ENCODE measurements at regions not wholly inside any gene's neighbourhood (a gene's known extent, or its start where the extent isn't known, plus 50 kb on each side); places are given as distances from the start of the nearest gene placed in this dataset.

DNA sequence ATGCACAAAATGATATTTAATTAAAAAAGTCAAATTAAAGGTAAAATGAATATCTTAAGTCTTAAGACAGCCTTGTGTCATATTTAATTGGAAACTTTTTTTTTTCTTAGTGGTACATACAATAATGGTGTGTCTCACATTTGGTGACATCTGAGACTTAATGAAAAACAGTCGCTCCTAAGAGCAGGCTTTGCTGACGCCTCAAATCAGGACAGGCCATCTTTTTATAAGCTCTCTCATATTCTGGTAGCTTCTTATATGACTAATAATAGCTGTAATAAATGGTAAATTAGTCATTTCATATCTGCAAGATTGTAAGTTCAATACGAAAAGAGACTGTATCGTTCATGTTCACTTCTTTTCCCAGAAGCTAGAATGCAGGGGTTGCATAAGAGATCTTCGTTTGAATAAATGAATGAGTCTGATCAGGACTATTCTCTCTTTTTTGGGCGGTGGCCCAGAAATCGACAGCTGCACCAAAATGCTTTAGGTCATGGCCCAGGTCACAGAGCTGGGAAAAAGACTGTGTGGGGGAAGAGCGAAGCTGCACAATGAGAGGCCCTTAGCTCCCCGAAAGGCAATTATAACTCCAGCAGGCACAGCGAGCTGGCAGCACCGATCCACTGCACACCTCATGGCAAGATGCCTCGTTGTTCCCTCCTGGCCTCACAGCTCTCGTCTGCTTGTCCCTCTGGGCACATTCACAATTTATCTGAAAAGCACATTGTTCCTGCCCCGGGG is 69.4 kb downstream of the NRN1 start:
- TF ChIP-seq, protein P1, sequence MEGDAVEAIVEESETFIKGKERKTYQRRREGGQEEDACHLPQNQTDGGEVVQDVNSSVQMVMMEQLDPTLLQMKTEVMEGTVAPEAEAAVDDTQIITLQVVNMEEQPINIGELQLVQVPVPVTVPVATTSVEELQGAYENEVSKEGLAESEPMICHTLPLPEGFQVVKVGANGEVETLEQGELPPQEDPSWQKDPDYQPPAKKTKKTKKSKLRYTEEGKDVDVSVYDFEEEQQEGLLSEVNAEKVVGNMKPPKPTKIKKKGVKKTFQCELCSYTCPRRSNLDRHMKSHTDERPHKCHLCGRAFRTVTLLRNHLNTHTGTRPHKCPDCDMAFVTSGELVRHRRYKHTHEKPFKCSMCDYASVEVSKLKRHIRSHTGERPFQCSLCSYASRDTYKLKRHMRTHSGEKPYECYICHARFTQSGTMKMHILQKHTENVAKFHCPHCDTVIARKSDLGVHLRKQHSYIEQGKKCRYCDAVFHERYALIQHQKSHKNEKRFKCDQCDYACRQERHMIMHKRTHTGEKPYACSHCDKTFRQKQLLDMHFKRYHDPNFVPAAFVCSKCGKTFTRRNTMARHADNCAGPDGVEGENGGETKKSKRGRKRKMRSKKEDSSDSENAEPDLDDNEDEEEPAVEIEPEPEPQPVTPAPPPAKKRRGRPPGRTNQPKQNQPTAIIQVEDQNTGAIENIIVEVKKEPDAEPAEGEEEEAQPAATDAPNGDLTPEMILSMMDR (IDR thresholded peaks at IDR 0.05; ENCODE audit: low read depth, low read length, missing control alignments): no peak
- H3K4me3 ChIP-seq (ENCODE audit: low read depth, low read length): no peak overlapping the region
- DNase-seq (ENCODE audit: low read depth): no peak

DNA sequence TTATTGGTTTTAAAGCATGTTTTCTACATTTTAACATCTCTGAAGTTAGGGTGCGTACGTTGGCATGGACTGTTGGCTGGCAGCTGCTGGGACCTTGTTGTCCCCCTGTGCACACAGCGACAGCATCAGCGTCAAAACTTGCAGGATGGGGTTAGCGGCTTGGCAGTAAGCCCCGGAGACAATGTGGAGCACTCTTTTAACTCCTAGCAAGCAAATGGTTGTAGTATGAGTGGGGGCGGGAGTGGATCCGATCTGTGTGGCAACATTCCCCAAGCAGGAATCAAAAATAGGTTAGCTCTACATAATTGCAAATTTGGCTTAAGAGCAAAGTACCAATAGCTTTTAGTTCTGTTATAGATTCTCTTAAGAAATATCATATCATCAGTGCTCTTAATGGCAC is 70.1 kb downstream of the NRN1 start:
- TF ChIP-seq, protein P1 (IDR thresholded peaks at IDR 0.05; ENCODE audit: low read depth, low read length, missing control alignments): no peak
- no peak overlapping the region for H3K4me3 ChIP-seq (ENCODE audit: low read depth, low read length)
- DNase-seq (ENCODE audit: low read depth): no peak

GRCh38 chr6:5936140-5936539 is 70.6 kb downstream of the NRN1 start:
- DNase-seq (ENCODE audit: low read depth): no peak

DNA sequence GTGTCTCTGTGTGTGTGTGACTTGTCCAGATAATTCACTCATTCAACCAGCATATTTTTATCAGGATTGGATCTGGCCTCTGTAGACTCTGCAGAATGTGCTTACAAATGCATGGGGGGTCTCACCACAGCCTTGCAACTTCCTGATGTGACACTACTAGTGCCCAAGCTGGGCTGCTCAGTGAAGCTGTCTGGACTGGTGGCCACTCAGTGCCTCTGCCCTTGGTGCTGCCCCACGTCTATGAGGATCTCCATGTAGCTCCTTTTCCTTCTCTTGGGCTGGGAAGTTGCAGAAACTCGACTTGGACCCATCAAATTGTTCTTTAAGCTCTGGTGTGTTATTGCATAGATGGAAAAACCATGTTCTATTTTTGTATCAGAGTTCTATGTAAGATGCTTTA is 75.8 kb downstream of the NRN1 start:
- DNase-seq (ENCODE audit: low read depth): no peak
- TF ChIP-seq, protein P1 (IDR thresholded peaks at IDR 0.05; ENCODE audit: low read depth, low read length, missing control alignments): no peak
- H3K4me3 ChIP-seq (ENCODE audit: low read depth, low read length): no peak overlapping the region

More at GRCh38 chr6:5936140-5936539, 70.6 kb downstream of the NRN1 start:
- TF ChIP-seq, protein P1 (IDR thresholded peaks at IDR 0.05; ENCODE audit: low read depth, low read length, missing control alignments): no peak
- no peak overlapping the region for H3K4me3 ChIP-seq (ENCODE audit: low read depth, low read length)

DNA sequence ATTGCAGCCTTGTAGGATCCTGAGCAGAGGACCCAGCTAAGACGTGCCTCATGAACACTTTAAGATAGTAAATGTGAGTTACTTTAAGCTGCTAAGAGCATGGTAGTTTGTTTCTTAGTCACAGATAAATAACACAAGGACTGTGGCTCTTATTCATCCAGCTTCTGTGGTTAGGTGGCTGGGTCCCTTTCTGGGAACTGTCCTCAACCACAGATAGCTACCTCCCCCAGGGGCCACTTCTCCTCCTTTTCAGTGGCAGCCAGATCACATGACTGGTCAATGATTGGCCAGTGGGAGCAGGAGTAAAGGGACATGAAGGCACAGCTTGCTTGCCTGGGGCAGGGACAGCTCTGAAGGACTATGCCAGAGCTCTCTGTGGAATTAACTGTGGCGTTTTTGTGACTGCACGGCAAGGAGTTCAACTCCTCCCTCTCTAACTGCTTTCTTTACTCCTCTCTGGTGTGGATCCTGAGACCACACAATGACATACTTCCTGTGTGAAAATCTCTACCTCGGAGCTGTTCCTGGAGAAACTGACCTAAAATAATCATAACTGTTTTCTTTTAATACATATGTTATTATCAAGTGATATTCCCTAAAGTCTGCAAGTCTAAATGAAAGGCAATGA is 76.5 kb downstream of the NRN1 start:
- TF ChIP-seq, protein P1 (IDR thresholded peaks at IDR 0.05; ENCODE audit: low read depth, low read length, missing control alignments): no peak
- H3K4me3 ChIP-seq (ENCODE audit: low read depth, low read length): no peak overlapping the region
- no peak for DNase-seq (ENCODE audit: low read depth)

DNA sequence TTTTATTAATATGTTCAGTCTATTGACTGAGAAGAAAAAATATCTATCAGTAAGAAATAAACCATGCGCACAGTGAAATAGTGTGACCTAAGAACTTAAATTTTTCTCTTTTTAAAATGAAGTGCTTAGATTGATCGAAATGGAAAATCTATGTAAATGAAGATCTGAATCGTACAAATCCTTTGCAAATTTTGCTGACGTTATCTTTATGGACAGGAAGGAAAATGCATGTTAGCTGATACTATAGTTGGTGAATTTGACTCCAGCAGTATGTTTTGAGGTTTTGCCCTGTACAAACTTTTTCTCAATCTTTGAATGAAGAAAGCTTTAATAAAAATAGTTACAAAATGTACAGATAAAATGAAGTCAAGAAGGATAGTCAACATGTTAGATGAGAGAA is 82.9 kb downstream of the NRN1 start:
- H3K4me3 ChIP-seq (ENCODE audit: low read depth, low read length): no peak overlapping the region
- TF ChIP-seq, protein P1 (IDR thresholded peaks at IDR 0.05; ENCODE audit: low read depth, low read length, missing control alignments): no peak
- no peak for DNase-seq (ENCODE audit: low read depth)
